NCI-H2107 treated with DMSO at 0.1 percent for 48 hours (cell line): ENCODE measurements at regions not wholly inside any gene's neighbourhood (a gene's known extent, or its start where the extent isn't known, plus 50 kb on each side); places are given as distances from the start of the nearest gene placed in this dataset.

Experiments used
- DNase-seq: peaks from one replicate; lab custom pipeline; 2025; ENCODE audit not compliant: unreplicated experiment; lab: John Stamatoyannopoulos, UW

GRCh38 chr15:98025237-98025636 is 64.7 kb downstream of the ARRDC4 start:
- no peak for DNase-seq

GRCh38 chr15:98034731-98035130 is 74.2 kb downstream of the ARRDC4 start:
- DNase-seq: no peak

- no peak for DNase-seq
These were observed 74.6 kb downstream of the ARRDC4 start for GRCh38 chr15:98035134-98035533.

GRCh38 chr15:98035577-98036010 is 75.1 kb downstream of the ARRDC4 start:
- no peak for DNase-seq

- DNase-seq: no peak
These were observed 79.1 kb downstream of the ARRDC4 start for GRCh38 chr15:98039596-98039995.

GRCh38 chr15:98040146-98040545 is 79.6 kb downstream of the ARRDC4 start:
- DNase-seq: no peak

- no peak for DNase-seq
These were observed 82.9 kb downstream of the ARRDC4 start for GRCh38 chr15:98043160-98044014.

GRCh38 chr15:98051734-98052133 is 91.2 kb downstream of the ARRDC4 start:
- DNase-seq: no peak

- no peak for DNase-seq
These were observed 97.0 kb downstream of the ARRDC4 start for GRCh38 chr15:98057453-98057852.

GRCh38 chr15:98062869-98063268 is 102.4 kb downstream of the ARRDC4 start:
- DNase-seq: no peak

GRCh38 chr15:98063315-98063714 is 102.8 kb downstream of the ARRDC4 start:
- DNase-seq: no peak

GRCh38 chr15:98063871-98064270 is 103.4 kb downstream of the ARRDC4 start:
- no peak for DNase-seq

GRCh38 chr15:98067339-98067738 is 106.8 kb downstream of the ARRDC4 start:
- DNase-seq: no peak

- no peak for DNase-seq
These were observed 108.8 kb downstream of the ARRDC4 start for GRCh38 chr15:98069256-98069655.

GRCh38 chr15:98070137-98070536 is 109.6 kb downstream of the ARRDC4 start:
- no peak for DNase-seq

GRCh38 chr15:98071786-98072185 is 111.3 kb downstream of the ARRDC4 start:
- no peak for DNase-seq

GRCh38 chr15:98075441-98075840 is 114.9 kb downstream of the ARRDC4 start:
- DNase-seq: no peak

GRCh38 chr15:98076021-98076816 is 115.7 kb downstream of the ARRDC4 start:
- no peak for DNase-seq

GRCh38 chr15:98077186-98077585 is 116.7 kb downstream of the ARRDC4 start:
- DNase-seq: no peak

- no peak for DNase-seq
These were observed 120.3 kb downstream of the ARRDC4 start for GRCh38 chr15:98080791-98081190.

GRCh38 chr15:98083203-98083910 is 122.9 kb downstream of the ARRDC4 start:
- DNase-seq: no peak
